ENCODE measurements at regions not wholly inside any gene's neighbourhood (a gene's known extent, or its start where the extent isn't known, plus 50 kb on each side); places are given as distances from the start of the nearest gene placed in this dataset.

- TF ChIP-seq ZNF585B (tag by site-specific recombination; IDR thresholded peaks at IDR 0.05) (no peak), ZNF654 (tag by site-specific recombination; IDR thresholded peaks at IDR 0.05; ENCODE audit: low read depth) (no peak), ZNF501 (tag by site-specific recombination; IDR thresholded peaks at IDR 0.05) (no peak)
Measured at GRCh38 chr1:199639453-199639852, 388.1 kb upstream of the NR5A2 start (continued).

DNA sequence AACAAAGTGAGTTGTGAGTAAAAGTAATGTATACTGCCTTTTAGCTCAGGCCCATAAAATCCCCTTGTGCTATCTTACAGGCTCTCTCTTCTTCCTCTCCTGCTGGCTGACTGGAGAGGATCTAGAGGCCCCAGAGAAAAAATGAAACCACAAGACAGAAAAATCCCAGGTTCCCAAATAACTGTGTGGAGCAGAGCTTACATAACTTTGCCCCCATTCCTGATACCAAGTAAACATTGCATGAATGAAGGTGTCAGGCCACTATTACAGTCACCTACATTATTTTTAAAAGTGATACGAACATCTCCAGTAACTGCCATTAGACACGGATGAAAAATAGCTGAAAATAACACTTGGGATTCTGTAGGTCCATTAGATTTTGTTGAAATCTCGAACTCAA is 386.0 kb upstream of the NR5A2 start:
- Histone ChIP-seq H3K4me1 (ENCODE audit: control insufficient read depth, insufficient read depth, low read length) (no peaks in the 10 kb centered on the region), H3K36me3 (ENCODE audit: control insufficient read depth in 2 of 2, insufficient read depth in 1 of 2, low read length in 2 of 2) (no peaks in the 10 kb centered on the region), H3K9me3 (ENCODE audit: control insufficient read depth, insufficient read depth, low read depth, low read length) (no peaks in the 10 kb centered on the region), H3K4me3 (ENCODE audit: low read depth, low read length) (no peak overlapping the region), H3K27ac (ENCODE audit: extremely low read depth, low read depth, low read length) (no peak overlapping the region)
- no peak for TF ChIP-seq ZBTB44 (tag by site-specific recombination; IDR thresholded peaks at IDR 0.05)
- no peak for TF ChIP-seq SCRT2 (tag by site-specific recombination; IDR thresholded peaks at IDR 0.05)
- POLR2A ChIA-PET, result no interaction called here
- CTCF ChIA-PET, result interaction anchor here (0.7 kb wide), 1 partner anchor 665 kb away, joined by 3 read pairs; no protein-coding TSS in a partner anchor

DNA sequence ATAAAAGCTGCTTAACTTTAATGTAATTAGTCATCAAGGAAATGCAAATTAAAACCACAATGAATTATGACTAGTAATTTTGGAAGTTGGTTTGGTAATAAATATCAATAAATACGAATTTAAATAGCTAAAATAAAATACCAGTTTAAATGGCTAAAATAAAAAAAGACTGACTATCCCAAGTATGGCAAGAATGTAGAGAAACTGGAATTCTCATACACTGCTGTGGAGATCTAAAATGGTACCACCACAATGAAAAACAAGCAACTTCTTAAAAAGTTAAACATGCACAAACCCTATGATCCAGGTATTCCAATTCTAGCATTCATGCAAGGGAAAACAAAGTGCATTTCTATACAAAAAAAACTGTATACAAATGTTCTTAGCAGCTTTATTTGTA is 382.6 kb upstream of the NR5A2 start:
- no peaks in the 10 kb centered on the region for H3K4me1 ChIP-seq (ENCODE audit: control insufficient read depth, insufficient read depth, low read length)
- TF ChIP-seq, protein P1, sequence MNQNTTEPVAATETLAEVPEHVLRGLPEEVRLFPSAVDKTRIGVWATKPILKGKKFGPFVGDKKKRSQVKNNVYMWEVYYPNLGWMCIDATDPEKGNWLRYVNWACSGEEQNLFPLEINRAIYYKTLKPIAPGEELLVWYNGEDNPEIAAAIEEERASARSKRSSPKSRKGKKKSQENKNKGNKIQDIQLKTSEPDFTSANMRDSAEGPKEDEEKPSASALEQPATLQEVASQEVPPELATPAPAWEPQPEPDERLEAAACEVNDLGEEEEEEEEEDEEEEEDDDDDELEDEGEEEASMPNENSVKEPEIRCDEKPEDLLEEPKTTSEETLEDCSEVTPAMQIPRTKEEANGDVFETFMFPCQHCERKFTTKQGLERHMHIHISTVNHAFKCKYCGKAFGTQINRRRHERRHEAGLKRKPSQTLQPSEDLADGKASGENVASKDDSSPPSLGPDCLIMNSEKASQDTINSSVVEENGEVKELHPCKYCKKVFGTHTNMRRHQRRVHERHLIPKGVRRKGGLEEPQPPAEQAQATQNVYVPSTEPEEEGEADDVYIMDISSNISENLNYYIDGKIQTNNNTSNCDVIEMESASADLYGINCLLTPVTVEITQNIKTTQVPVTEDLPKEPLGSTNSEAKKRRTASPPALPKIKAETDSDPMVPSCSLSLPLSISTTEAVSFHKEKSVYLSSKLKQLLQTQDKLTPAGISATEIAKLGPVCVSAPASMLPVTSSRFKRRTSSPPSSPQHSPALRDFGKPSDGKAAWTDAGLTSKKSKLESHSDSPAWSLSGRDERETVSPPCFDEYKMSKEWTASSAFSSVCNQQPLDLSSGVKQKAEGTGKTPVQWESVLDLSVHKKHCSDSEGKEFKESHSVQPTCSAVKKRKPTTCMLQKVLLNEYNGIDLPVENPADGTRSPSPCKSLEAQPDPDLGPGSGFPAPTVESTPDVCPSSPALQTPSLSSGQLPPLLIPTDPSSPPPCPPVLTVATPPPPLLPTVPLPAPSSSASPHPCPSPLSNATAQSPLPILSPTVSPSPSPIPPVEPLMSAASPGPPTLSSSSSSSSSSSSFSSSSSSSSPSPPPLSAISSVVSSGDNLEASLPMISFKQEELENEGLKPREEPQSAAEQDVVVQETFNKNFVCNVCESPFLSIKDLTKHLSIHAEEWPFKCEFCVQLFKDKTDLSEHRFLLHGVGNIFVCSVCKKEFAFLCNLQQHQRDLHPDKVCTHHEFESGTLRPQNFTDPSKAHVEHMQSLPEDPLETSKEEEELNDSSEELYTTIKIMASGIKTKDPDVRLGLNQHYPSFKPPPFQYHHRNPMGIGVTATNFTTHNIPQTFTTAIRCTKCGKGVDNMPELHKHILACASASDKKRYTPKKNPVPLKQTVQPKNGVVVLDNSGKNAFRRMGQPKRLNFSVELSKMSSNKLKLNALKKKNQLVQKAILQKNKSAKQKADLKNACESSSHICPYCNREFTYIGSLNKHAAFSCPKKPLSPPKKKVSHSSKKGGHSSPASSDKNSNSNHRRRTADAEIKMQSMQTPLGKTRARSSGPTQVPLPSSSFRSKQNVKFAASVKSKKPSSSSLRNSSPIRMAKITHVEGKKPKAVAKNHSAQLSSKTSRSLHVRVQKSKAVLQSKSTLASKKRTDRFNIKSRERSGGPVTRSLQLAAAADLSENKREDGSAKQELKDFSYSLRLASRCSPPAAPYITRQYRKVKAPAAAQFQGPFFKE (tag by site-specific recombination; IDR thresholded peaks at IDR 0.05; ENCODE audit: borderline replicate concordance), result no peak
- no peak for TF ChIP-seq ZNF19 (tag by site-specific recombination; IDR thresholded peaks at IDR 0.05; ENCODE audit: low read depth)
- TF ChIP-seq ZNF510 (tag by site-specific recombination; IDR thresholded peaks at IDR 0.05; ENCODE audit: insufficient replicate concordance), result no peak
- no peak for TF ChIP-seq WT1 (tag by site-specific recombination; IDR thresholded peaks at IDR 0.05)
- no peak for TF ChIP-seq ZNF302 (tag by site-specific recombination; IDR thresholded peaks at IDR 0.05; ENCODE audit: low read depth)
- TF ChIP-seq TRIM28 (IDR thresholded peaks at IDR 0.05; ENCODE audit: borderline replicate concordance, low read length), result no peak
- TF ChIP-seq ZNF660 (tag by site-specific recombination; IDR thresholded peaks at IDR 0.05), result no peak
- TF ChIP-seq ZNF146 (tag by site-specific recombination; IDR thresholded peaks at IDR 0.05), result no peak
- TF ChIP-seq ZNF610 (tag by site-specific recombination; IDR thresholded peaks at IDR 0.05; ENCODE audit: borderline replicate concordance), result no peak
- no peak for TF ChIP-seq ZNF211 (tag by site-specific recombination; IDR thresholded peaks at IDR 0.05; ENCODE audit: low read depth)
- no peak for TF ChIP-seq ZNF292 (tag by site-specific recombination; IDR thresholded peaks at IDR 0.05; ENCODE audit: borderline replicate concordance, low read depth)
- no peak for TF ChIP-seq PATZ1 (tag by site-specific recombination; IDR thresholded peaks at IDR 0.05)
- no peak for TF ChIP-seq ZFP37 (tag by site-specific recombination; IDR thresholded peaks at IDR 0.05)
- no peak for TF ChIP-seq ZNF514 (tag by site-specific recombination; IDR thresholded peaks at IDR 0.05)
- no peak for TF ChIP-seq ZFP3 (tag by site-specific recombination; IDR thresholded peaks at IDR 0.05; ENCODE audit: low read depth)
- H3K4me3 ChIP-seq (ENCODE audit: low read depth, low read length), result no peak overlapping the region
- POLR2A ChIA-PET, result no interaction called here
- H3K27ac ChIP-seq (ENCODE audit: extremely low read depth, low read depth, low read length), result no peak overlapping the region
- H3K9me3 ChIP-seq (ENCODE audit: control insufficient read depth, insufficient read depth, low read depth, low read length), result no peaks in the 10 kb centered on the region
- CTCF ChIA-PET, result no interaction called here
- no peaks in the 10 kb centered on the region for H3K36me3 ChIP-seq (ENCODE audit: control insufficient read depth in 2 of 2, insufficient read depth in 1 of 2, low read length in 2 of 2)

Measured in HEK293 (cell line).